ENCODE measurements at regions not wholly inside any gene's neighbourhood (a gene's known extent, or its start where the extent isn't known, plus 50 kb on each side); places are given as distances from the start of the nearest gene placed in this dataset.

GRCh38 chr6:163756079-163756478, 341.6 kb downstream of the QKI start:
- Histone ChIP-seq H3K4me2 (ENCODE audit: insufficient read depth, low read length) (no peak overlapping the region), H3K36me3 (ENCODE audit: control insufficient read depth, insufficient read depth, low read length) (no peaks in the 10 kb centered on the region), H2AFZ (ENCODE audit: low read depth, low read length) (peak overlapping the region; percentile 62; the same call in 1 of the 2 replicates), H3K9me1 (ENCODE audit: control insufficient read depth, insufficient read depth, low read length) (no peaks in the 10 kb centered on the region), H3K79me2 (ENCODE audit: control insufficient read depth, insufficient read depth, low read length) (no peaks in the 10 kb centered on the region), H3K27me3 (ENCODE audit: control insufficient read depth in 2 of 2, insufficient read depth in 2 of 2, low read length in 2 of 2) (peaks cover 5 to 7% of the 10 kb centered on the region in 2 experiments; a peak in 3 of 5 replicates), H3K9me3 (replicated peaks; ENCODE audit: control insufficient read depth, insufficient read depth, low read depth, low read length) (peaks cover 3% of the 10 kb centered on the region; the same call in 1 of the 2 replicates), H3K4me1 (replicated peaks in 1 of 2; ENCODE audit: control insufficient read depth in 2 of 2, insufficient read depth in 2 of 2, low read length in 2 of 2) (peaks cover 0 to 3% of the 10 kb centered on the region in 2 experiments; a peak in 3 of 5 replicates), H3K9ac (ENCODE audit: insufficient read depth in 1 of 2, low read depth in 2 of 2, low read length in 2 of 2) (no peak overlapping the region), H4K20me1 (replicated peaks; ENCODE audit: control insufficient read depth, insufficient read depth, low read length) (no peaks in the 10 kb centered on the region), H3K27ac (ENCODE audit: extremely low read depth, low read depth, low read length) (no peak overlapping the region), H3K4me3 (no peak overlapping the region)
- in situ Hi-C loops (cut with MboI), result no loop called here
- intact Hi-C loops (cut with micrococcal nuclease), result no loop called here
- 4% methylated on average over 4 of the region's 4 CpGs for WGBS (ENCODE audit: insufficient coverage, low coverage, missing lambda C conversion rate)
- DNase-seq (ENCODE audit: extremely low read depth in 1 of 4, low spot score in 3 of 4) (no peak), ATAC-seq (no peak), FAIRE-seq (peak; percentile 15)
- BruUV-seq (replicated peaks), result no TSS peak
- POLR2A ChIA-PET, result no interaction called here
- CTCF ChIA-PET (ENCODE audit: low intra/inter-chr PET ratio), result no interaction called here
- TF ChIP-seq STAT5B (CRISPR knock-in tag; IDR thresholded peaks at IDR 0.05), result no peak
- no peak for TF ChIP-seq IRF9 (tag; IDR thresholded peaks at IDR 0.05)
- no peak for TF ChIP-seq KLF13 (tag; IDR thresholded peaks at IDR 0.05; ENCODE audit: borderline replicate concordance, low read depth)
- TF ChIP-seq ZNF398 (CRISPR knock-in tag; IDR thresholded peaks at IDR 0.05), result no peak
- TF ChIP-seq JUNB (CRISPR knock-in tag; conservative IDR thresholded peaks at IDR 0.05), result no peak
- no peak for TF ChIP-seq ZSCAN32 (CRISPR knock-in tag; IDR thresholded peaks at IDR 0.05)
- TF ChIP-seq TRIM25 (IDR thresholded peaks at IDR 0.05; ENCODE audit: borderline replicate concordance), result no peak
- TF ChIP-seq TCFL5 (CRISPR knock-in tag; conservative IDR thresholded peaks at IDR 0.05), result no peak

Data from K562 (cell line).